Liver (tissue), 2 donors: ENCODE measurements at regions not wholly inside any gene's neighbourhood (a gene's known extent, or its start where the extent isn't known, plus 50 kb on each side); places are given as distances from the start of the nearest gene placed in this dataset.

Experiments
- YY1 ChIP-seq: IDR thresholded peaks from 2 replicates; pipeline ENCODE4 v1.6.1; 2016; ENCODE audit warnings: antibody characterized with exemption, mild to moderate bottlenecking
- TF ChIP-seq, protein P1 (sequence below): fragments of 150-350 bp; IDR thresholded peaks from 2 replicates; pipeline ENCODE4 v1.5.1; 2017; ENCODE audit warnings: improper control_type of control experiment, low read depth, low read length; ENCODE audit not compliant: missing input control
- donor health status: healthy.

DNA sequence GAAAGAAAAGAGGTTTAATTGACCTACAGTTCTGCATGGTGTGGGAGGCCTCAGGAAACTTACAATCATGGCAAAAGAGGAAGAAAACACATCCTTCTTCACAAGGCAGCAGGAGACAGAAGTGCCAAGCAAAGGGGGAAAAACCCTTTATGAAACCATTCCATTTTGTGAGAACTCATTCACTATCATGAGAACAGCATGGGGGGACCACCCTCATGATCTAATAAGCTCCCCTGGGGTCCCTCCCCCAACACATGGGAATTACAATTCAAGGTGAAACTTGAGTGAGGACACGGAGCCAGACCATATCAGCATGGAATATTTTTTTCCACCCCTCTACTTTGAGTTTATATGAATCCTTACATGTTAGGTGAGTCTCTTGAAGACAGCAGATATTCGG is 173.7 kb downstream of the PHF2 start:
- TF ChIP-seq YY1: no peak
- TF ChIP-seq, protein P1, sequence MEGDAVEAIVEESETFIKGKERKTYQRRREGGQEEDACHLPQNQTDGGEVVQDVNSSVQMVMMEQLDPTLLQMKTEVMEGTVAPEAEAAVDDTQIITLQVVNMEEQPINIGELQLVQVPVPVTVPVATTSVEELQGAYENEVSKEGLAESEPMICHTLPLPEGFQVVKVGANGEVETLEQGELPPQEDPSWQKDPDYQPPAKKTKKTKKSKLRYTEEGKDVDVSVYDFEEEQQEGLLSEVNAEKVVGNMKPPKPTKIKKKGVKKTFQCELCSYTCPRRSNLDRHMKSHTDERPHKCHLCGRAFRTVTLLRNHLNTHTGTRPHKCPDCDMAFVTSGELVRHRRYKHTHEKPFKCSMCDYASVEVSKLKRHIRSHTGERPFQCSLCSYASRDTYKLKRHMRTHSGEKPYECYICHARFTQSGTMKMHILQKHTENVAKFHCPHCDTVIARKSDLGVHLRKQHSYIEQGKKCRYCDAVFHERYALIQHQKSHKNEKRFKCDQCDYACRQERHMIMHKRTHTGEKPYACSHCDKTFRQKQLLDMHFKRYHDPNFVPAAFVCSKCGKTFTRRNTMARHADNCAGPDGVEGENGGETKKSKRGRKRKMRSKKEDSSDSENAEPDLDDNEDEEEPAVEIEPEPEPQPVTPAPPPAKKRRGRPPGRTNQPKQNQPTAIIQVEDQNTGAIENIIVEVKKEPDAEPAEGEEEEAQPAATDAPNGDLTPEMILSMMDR: no peak
